ENCODE measurements at regions not wholly inside any gene's neighbourhood (a gene's known extent, or its start where the extent isn't known, plus 50 kb on each side); places are given as distances from the start of the nearest gene placed in this dataset.

GRCh38 chr3:109713288-109713687, 375.9 kb upstream of the DPPA4 start:
- TF ChIP-seq CTCF (conservative IDR thresholded peaks at IDR 0.05; ENCODE audit: low read depth, low read length) (no peak), EZH2 (IDR thresholded peaks at IDR 0.05; ENCODE audit: borderline replicate concordance, low read depth, low read length, poor library complexity, severe bottlenecking) (no peak)

Data from A673 (cell line).